T-cell (primary cell): ENCODE measurements at regions not wholly inside any gene's neighbourhood (a gene's known extent, or its start where the extent isn't known, plus 50 kb on each side); places are given as distances from the start of the nearest gene placed in this dataset.
"Not testable (repeated sequence)": the region's sequence is repeated elsewhere in the genome, so short reads cannot be mapped to it uniquely, and the experiment has no call there.

Experiments
- ATAC-seq, 4 experiments: fragments of 200-7000 bp in 3 of 4; fragments of 150-1000 bp in 1 of 4; cut with Tn5 transposase; replicated peaks in 1 of 4; 1 replicate in 3 of 4; 2 replicates in 1 of 4; pipeline ENCODE4 v1.10.0; 2021; ENCODE audit warnings: moderate library complexity in 3 of 4, mild to moderate bottlenecking in 2 of 4, moderate number of reproducible peaks in 1 of 4
- CTCF ChIA-PET, 2 donors: fragments of 300-600 bp; sonication (Branson Sonifier 250); formaldehyde crosslinking; loops; one replicate each; lab custom pipeline; 2022; ENCODE audit warnings: antibody characterized with exemption in 2 of 2; lab: Charles Lee
- POLR2A ChIA-PET, 2 donors: fragments of 300-600 bp; sonication (Branson Sonifier 250); formaldehyde crosslinking; loops; one replicate each; lab custom pipeline; 2022; ENCODE audit warnings: antibody characterized with exemption in 2 of 2; lab: Charles Lee
- DNase-seq, 35 experiments: peaks; one replicate each; pipeline versions ENCODE4 v3.0.0 to v3.0.0-alpha.2; 2013 to 2023
- H3K27ac ChIP-seq: one replicate; pipeline ENCODE4 v1.5.1; 2013; ENCODE audit warnings: low read length
- H3K27me3 ChIP-seq, 2 experiments: replicated peaks in 1 of 2; 1 replicate in 1 of 2; 2 replicates in 1 of 2; pipeline versions ENCODE4 v1.6.1 to v1.7.0; 2013; ENCODE audit warnings: low read length in 1 of 2, mixed read lengths in 1 of 2; ENCODE audit not compliant: control insufficient read depth in 2 of 2, insufficient read depth in 2 of 2; ENCODE audit errors: extremely low read depth in 1 of 2
- H3K36me3 ChIP-seq, 2 donors: 1 replicate in 1 of 2; 2 replicates in 1 of 2; pipeline versions ENCODE4 v1.6.1 to v1.7.0; 2013; ENCODE audit warnings: low read length in 1 of 2; ENCODE audit not compliant: control insufficient read depth in 2 of 2, insufficient read depth in 1 of 2; ENCODE audit errors: extremely low read depth in 1 of 2
- H3K4me1 ChIP-seq, 2 experiments: 1 replicate in 1 of 2; 2 replicates in 1 of 2; pipeline versions ENCODE4 v1.6.1 to v1.7.0; 2013; ENCODE audit warnings: low read length in 2 of 2, mixed read lengths in 1 of 2; ENCODE audit not compliant: insufficient read depth in 2 of 2, control insufficient read depth in 1 of 2; ENCODE audit errors: extremely low read depth in 1 of 2
- H3K4me3 ChIP-seq, 2 donors: 1 replicate in 1 of 2; 2 replicates in 1 of 2; pipeline versions ENCODE4 v1.5.1 to v1.7.0; 2013; ENCODE audit warnings: mild to moderate bottlenecking in 2 of 2, low read length in 1 of 2, moderate library complexity in 1 of 2; ENCODE audit not compliant: control insufficient read depth in 1 of 2; ENCODE audit errors: extremely low read depth in 1 of 2
- H3K9me3 ChIP-seq: 2 replicates; pipeline ENCODE4 v1.7.0; 2013
- H3K27ac Mint-ChIP-seq, 2 donors: one replicate each; pipeline ENCODE4 v1.8.0; 2020 to 2021; ENCODE audit warnings: mild to moderate bottlenecking in 2 of 2, mixed read lengths in 2 of 2
- H3K27me3 Mint-ChIP-seq, 2 donors: one replicate each; pipeline ENCODE4 v1.8.0; 2021 to 2022; ENCODE audit warnings: mixed read lengths in 2 of 2
- H3K36me3 Mint-ChIP-seq: one replicate; pipeline ENCODE4 v1.8.0; 2021; ENCODE audit warnings: mixed read lengths
- H3K4me1 Mint-ChIP-seq, 3 donors: one replicate each; pipeline ENCODE4 v1.8.0; 2020 to 2022; ENCODE audit warnings: mixed read lengths in 3 of 3, mild to moderate bottlenecking in 1 of 3
- H3K4me3 Mint-ChIP-seq, 3 donors: one replicate each; pipeline ENCODE4 v1.8.0; 2020 to 2022; ENCODE audit warnings: mild to moderate bottlenecking in 3 of 3, mixed read lengths in 3 of 3, moderate library complexity in 3 of 3
- H3K9me3 Mint-ChIP-seq, 3 donors: one replicate each; pipeline ENCODE4 v1.8.0; 2020 to 2022; ENCODE audit warnings: mixed read lengths in 3 of 3
- WGBS: methylation state at CpG from one replicate; pipeline ENCODE4 v1.1.5; 2013; ENCODE audit warnings: missing lambda C conversion rate; ENCODE audit not compliant: insufficient coverage; 5-methylcytosine and 5-hydroxymethylcytosine counted together

- Mint-ChIP-seq H3K36me3 (no peaks in the 10 kb centered on the region), H3K4me3 (no peak overlapping the region), H3K27ac (no peak overlapping the region), H3K27me3 (peaks cover 2 to 3% of the 10 kb centered on the region in 2 donors), H3K4me1 (no peaks in the 10 kb centered on the region), H3K9me3 (no peaks in the 10 kb centered on the region)
- Histone ChIP-seq H3K27me3 (peaks cover 0 to 3% of the 10 kb centered on the region in 2 experiments), H3K4me3 (no peak overlapping the region), H3K36me3 (no peaks in the 10 kb centered on the region), H3K9me3 (no peaks in the 10 kb centered on the region), H3K4me1 (no peaks in the 10 kb centered on the region), H3K27ac (no peak overlapping the region)
- WGBS, result no CpG with 5 or more reads among the region's 1 CpG
- ChIA-PET POLR2A (no interaction called here), CTCF (no interaction called here)
- no peak for ATAC-seq
- no peak for DNase-seq
Measured at GRCh38 chr1:94666797-94667196, 125.2 kb upstream of the F3 start.

- Histone ChIP-seq H3K27me3 (no peaks in the 10 kb centered on the region), H3K4me3 (no peak overlapping the region), H3K9me3 (no peaks in the 10 kb centered on the region), H3K4me1 (no peaks in the 10 kb centered on the region), H3K36me3 (no peaks in the 10 kb centered on the region), H3K27ac (no peak overlapping the region)
- Mint-ChIP-seq H3K4me3 (no peak overlapping the region), H3K4me1 (no peaks in the 10 kb centered on the region), H3K27ac (no peak overlapping the region), H3K27me3 (peaks cover 3 to 6% of the 10 kb centered on the region in 2 donors), H3K9me3 (no peaks in the 10 kb centered on the region), H3K36me3 (no peaks in the 10 kb centered on the region)
- no peak for ATAC-seq
- POLR2A ChIA-PET, result no interaction called here
- CTCF ChIA-PET, result no interaction called here
- WGBS, result no CpG with 5 or more reads among the region's 2 CpGs
- no peak for DNase-seq
Measured at GRCh38 chr1:94661431-94661932, 119.9 kb upstream of the F3 start.

- DNase-seq (no peak), ATAC-seq (no peak)
- Histone ChIP-seq H3K27ac (no peak overlapping the region), H3K9me3 (no peaks in the 10 kb centered on the region), H3K4me3 (no peak overlapping the region), H3K27me3 (no peaks in the 10 kb centered on the region), H3K36me3 (no peaks in the 10 kb centered on the region), H3K4me1 (no peaks in the 10 kb centered on the region)
- POLR2A ChIA-PET, result no interaction called here
- no peaks in the 10 kb centered on the region for H3K36me3 Mint-ChIP-seq
- no peaks in the 10 kb centered on the region for H3K4me1 Mint-ChIP-seq
- H3K4me3 Mint-ChIP-seq, result no peak overlapping the region
- H3K9me3 Mint-ChIP-seq, result no peaks in the 10 kb centered on the region
- H3K27me3 Mint-ChIP-seq, result peaks cover 3 to 9% of the 10 kb centered on the region in 2 donors
- H3K27ac Mint-ChIP-seq, result no peak overlapping the region
- CTCF ChIA-PET, result no interaction called here
Measured at GRCh38 chr1:94660994-94661393, 119.4 kb upstream of the F3 start.

- H3K36me3 Mint-ChIP-seq, result no peaks in the 10 kb centered on the region
- H3K27ac ChIP-seq, result no peak overlapping the region
- no peak overlapping the region for H3K27ac Mint-ChIP-seq
- WGBS, result no CpG with 5 or more reads among the region's 2 CpGs
- H3K36me3 ChIP-seq, result no peaks in the 10 kb centered on the region
- ChIA-PET CTCF (interaction anchor here in 1 of 2 donors (0.6 kb wide), 1 partner anchor 573 kb away, joined by 3 read pairs; no protein-coding TSS in a partner anchor), POLR2A (interaction anchor here in 1 of 2 donors (0.6 kb wide), 1 partner anchor 30 kb away, joined by 3 read pairs; no protein-coding TSS in a partner anchor)
- no peaks in the 10 kb centered on the region for H3K27me3 ChIP-seq
- peaks cover 3 to 11% of the 10 kb centered on the region in 2 donors for H3K27me3 Mint-ChIP-seq
- no peak overlapping the region for H3K4me3 ChIP-seq
- no peaks in the 10 kb centered on the region for H3K9me3 ChIP-seq
- no peak for DNase-seq
- no peak overlapping the region for H3K4me3 Mint-ChIP-seq
- no peaks in the 10 kb centered on the region for H3K4me1 ChIP-seq
- ATAC-seq, result no peak
- H3K9me3 Mint-ChIP-seq, result no peaks in the 10 kb centered on the region
- H3K4me1 Mint-ChIP-seq, result no peaks in the 10 kb centered on the region
Measured at GRCh38 chr1:94660258-94660657, 118.7 kb upstream of the F3 start.

GRCh38 chr1:94659202-94659601 is 117.6 kb upstream of the F3 start:
- ATAC-seq, POLR2A ChIA-PET, H3K36me3 Mint-ChIP-seq, H3K27ac ChIP-seq, H3K27ac Mint-ChIP-seq, H3K4me3 ChIP-seq, CTCF ChIA-PET, H3K27me3 Mint-ChIP-seq, H3K9me3 ChIP-seq, H3K4me1 ChIP-seq, H3K9me3 Mint-ChIP-seq, H3K36me3 ChIP-seq, DNase-seq, H3K27me3 ChIP-seq, H3K4me3 Mint-ChIP-seq, H3K4me1 Mint-ChIP-seq: not testable (repeated sequence)
- no CpG with 5 or more reads among the region's 1 CpG for WGBS

DNA sequence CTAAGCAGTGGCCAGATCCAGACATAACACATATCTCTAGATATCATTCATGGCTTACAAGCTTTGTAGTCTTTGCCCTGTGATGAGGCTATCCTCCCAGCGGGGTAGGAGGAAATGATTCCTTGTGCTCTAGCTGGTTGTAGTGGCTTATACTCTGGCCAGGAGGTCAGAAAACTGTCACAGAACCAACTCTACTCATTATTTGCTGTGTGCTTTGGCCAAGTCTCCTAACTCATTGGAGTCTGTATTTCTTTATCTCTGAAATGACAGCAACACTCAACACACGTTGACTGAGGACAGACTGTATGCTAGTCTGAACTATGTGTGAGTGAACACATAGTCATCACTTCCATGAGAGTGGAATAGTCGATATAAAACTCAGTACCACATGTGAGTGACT is 116.7 kb upstream of the F3 start:
- Mint-ChIP-seq H3K27ac (no peak overlapping the region), H3K36me3 (no peaks in the 10 kb centered on the region), H3K9me3 (no peaks in the 10 kb centered on the region), H3K4me3 (no peak overlapping the region), H3K4me1 (no peaks in the 10 kb centered on the region), H3K27me3 (peaks cover 3 to 12% of the 10 kb centered on the region in 2 donors)
- Histone ChIP-seq H3K36me3 (no peaks in the 10 kb centered on the region), H3K27ac (no peak overlapping the region), H3K9me3 (no peaks in the 10 kb centered on the region), H3K4me3 (no peak overlapping the region), H3K27me3 (peaks cover 0 to 2% of the 10 kb centered on the region in 2 experiments), H3K4me1 (no peaks in the 10 kb centered on the region)
- WGBS, result no CpG with 5 or more reads among the region's 3 CpGs
- POLR2A ChIA-PET, result no interaction called here
- DNase-seq (no peak), ATAC-seq (no peak)
- CTCF ChIA-PET, result no interaction called here

DNA sequence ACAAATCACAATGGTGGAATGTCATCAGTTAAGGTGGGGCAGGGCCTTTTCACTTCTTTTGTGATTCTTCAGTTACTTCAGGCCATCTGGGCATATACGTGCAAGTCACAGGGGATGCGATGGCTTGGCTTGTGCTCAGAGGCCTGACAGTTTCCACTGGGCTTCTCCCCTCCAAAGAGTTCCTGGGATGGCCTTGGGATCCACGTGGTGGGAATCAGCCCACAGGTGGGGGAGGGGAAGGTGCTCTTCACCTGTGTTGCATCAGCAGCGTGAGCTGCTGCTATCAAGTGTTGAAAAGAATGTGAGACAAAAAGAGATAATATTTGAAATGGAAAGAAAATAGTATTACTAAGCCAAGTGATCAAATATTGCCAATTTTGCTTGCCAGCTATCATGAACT is 116.2 kb upstream of the F3 start:
- H3K27me3 ChIP-seq, H3K9me3 ChIP-seq, DNase-seq, H3K27ac Mint-ChIP-seq, POLR2A ChIA-PET, H3K9me3 Mint-ChIP-seq, H3K4me3 ChIP-seq, H3K36me3 Mint-ChIP-seq, ATAC-seq, H3K4me1 ChIP-seq, H3K4me1 Mint-ChIP-seq, H3K36me3 ChIP-seq, CTCF ChIA-PET, H3K4me3 Mint-ChIP-seq, H3K27ac ChIP-seq: not testable (repeated sequence)
- WGBS, result 76% methylated on average over 3 of the region's 4 CpGs
- peaks cover 3 to 13% of the 10 kb centered on the region in 2 donors for H3K27me3 Mint-ChIP-seq
